GM21737 (cell line): ENCODE measurements at regions not wholly inside any gene's neighbourhood (a gene's known extent, or its start where the extent isn't known, plus 50 kb on each side); places are given as distances from the start of the nearest gene placed in this dataset.

ENCODE experiments used
- ATAC-seq: cut with Tn5 transposase; IDR thresholded peaks from one replicate; pipeline ENCODE4 v1.9.1; 2021; ENCODE audit warnings: mild to moderate bottlenecking, moderate library complexity; ENCODE audit not compliant: unreplicated experiment

DNA sequence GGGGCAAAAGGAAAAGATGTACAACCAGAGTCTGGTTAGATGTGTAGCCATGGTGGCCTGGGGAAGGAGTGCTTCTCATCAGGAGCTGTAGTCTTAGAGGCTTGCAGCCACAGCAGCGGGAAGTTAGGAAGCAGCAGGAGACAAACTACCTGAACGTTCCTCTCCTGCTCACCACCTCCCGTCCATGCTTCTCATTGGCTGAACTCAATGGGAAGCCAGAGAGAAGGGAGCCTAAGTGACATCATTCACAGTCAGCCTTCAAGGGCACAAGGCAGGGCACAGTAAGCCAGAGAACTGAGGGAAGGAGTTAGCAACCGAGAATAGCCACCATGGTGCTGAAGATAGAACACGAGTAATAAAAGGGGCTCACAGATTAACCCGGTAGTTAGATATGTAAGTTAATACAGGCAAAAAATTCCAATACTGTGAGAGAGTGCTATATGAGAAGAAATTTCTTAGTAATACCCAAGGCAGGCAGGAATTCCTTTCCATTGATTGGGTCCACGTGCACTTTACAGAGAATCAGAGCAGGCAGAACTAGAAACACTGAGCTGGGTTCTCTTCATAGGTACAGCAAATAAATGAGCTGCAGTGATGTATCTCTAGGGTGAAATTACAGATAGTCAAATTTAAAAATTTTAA, 391.5 kb upstream of the DACH1 start:
- ATAC-seq, result no peak

DNA sequence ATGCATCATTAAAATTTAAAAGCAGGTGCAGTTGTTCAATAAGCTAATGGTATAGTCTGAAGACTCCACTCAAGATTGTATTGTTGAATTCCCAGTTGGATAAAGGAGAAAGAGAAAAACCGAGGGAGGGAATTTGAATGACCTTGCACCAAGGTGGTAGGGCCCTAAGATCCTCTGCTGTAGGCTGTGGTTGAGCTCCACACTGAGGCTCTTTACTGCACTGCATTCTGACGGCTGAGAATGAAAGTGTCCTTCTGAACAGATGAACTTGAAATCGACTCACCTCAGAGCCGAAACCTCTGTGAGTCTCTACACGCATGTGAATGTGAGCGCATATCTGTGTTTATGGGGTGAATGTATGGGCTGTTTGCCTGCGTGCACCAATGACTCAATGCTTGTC, 388.9 kb upstream of the DACH1 start:
- ATAC-seq, result no peak

DNA sequence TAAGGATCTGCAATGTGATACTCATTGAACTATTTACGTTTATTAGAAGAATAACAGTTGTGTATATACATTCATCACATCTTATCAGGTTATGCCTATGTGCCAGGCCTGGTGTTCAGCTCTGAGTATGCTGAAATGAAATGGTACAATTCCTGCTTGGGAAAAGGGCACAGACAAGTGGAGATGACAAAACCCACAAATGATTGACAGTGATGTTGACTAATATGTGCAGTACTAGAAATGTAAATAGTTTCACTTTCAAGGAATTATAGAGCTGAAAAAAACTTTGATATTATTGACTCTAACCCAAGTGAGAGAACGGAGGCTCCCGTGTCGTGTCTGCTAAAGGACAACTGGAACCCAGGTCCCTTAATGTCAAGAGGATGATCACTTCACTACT, 386.8 kb upstream of the DACH1 start:
- no peak for ATAC-seq

DNA sequence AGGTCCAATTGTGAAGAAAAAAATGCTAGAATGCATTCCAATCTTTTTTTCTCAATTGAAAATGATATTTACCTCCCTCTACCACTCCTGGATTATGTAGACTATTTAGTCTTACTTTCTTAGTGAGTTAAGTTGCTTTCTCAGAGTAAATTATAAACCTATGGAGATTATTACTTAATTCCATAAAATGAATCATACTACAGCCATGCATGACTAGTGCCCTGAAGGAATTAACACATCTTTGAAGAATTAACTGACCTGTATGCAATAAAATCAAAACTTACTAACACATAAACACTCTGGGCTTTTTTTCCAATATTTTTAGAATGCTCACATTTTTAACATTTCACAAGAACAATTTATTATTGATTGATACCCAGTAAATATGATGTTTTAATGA, 379.4 kb upstream of the DACH1 start:
- ATAC-seq, result no peak

DNA sequence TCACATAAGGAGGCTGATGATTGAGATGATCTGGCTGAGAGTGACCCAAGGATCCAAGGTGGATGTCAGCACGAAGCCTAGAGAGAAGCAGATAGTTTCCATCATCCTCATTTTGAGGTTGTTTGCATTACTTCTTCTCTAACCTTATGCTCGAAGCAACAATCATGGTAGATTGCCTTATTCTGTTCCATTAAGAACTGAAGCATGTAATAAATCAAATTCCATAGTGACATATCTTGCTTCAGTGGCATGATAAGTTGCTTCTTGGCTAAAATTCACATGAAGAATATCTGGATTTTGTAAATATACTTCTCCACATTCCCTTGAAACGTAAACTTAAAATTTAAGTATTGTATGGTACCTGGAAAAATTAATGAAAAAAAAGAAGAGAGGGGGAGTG, 377.8 kb upstream of the DACH1 start:
- ATAC-seq, result no peak

DNA sequence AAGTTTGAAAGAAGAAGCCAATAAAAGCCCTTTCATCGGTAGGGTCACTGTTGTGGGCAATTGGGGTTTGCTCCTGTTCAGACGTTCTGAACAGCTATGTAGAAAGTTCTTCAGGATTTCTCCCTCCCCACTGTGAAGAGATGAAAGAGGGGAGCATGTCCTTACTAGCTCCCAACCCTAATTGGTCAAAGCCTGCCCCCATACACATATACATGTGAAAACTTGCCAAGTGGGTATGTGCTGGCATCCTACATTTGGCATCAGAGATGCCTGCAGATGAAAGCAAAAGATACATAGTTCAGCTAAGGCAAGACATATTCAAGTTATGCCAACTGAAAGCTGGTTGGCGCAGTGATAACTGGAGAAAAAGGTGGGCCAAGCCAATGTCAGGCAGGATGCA, 363.1 kb upstream of the DACH1 start:
- ATAC-seq, result no peak

DNA sequence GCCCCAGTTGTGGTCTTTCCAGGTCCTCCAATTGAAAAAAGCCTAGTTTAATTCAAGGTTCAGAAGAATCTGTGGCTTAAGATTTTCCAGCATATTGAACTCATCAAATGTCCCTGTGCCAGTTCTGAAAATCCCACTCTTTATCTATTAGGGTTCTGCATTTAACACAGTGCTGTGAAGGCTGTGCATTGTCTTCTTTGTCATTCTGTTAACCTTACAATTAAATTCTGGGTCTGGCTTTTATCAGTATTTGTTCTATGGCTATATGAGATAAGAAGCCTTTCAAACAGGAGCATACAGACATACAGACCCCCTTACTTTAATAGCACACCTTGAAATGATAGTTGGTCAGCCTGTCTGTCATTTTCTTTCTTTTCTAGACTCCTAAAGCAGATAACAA, 362.1 kb upstream of the DACH1 start:
- ATAC-seq, result no peak

DNA sequence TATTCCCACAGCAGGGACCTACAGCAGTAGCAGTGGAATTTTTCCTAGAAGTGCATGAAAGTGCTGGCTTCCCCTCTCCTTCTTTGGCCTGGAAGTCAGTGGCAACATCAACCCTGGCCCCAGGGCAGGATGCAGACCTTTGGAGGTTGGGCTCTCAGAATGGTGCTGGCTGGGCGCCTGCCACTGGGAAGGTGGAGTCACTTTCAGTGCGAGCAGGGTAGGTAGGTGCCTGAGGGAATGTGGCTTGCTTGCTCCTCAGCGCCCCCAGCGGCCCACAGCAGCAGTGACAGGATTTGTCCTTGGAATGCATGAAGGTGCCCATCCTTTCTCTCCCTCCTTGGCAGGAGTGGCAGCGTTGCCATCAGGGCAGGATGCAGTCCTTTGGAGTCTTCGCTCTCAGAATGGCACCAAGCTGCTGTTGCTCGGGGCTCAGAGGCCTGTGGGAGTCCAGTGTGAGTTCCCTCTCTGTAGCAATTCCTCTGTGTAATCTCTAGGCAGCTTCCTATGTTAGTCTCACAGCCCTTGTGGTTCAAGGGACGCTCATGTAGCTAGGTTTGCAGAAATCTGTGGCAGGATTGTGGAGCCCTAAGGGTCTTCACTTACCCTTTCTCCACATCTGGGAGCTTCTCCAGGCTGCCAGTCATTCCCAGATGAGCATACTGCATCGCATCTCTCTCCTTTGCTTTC, 354.4 kb upstream of the DACH1 start:
- ATAC-seq, result no peak

DNA sequence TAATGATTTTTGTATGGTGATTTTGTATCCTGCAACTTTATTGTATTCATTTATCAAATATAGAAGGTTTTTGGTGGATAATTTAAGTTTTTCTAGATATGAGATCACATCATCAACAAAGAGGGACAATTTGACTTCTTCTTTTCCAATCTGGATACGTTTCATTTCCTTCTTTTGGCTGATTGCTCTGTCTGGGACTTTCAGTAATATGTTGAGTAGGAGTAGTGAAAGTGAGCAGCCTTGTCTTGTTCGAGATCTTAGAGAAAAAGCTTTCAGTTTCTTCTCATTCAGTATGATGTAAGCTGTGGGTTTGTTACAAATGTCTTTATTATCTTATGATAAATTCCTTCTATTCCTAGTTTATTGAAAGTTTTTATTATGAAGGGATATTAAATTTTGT, 352.0 kb upstream of the DACH1 start:
- peak; percentile 53 for ATAC-seq

DNA sequence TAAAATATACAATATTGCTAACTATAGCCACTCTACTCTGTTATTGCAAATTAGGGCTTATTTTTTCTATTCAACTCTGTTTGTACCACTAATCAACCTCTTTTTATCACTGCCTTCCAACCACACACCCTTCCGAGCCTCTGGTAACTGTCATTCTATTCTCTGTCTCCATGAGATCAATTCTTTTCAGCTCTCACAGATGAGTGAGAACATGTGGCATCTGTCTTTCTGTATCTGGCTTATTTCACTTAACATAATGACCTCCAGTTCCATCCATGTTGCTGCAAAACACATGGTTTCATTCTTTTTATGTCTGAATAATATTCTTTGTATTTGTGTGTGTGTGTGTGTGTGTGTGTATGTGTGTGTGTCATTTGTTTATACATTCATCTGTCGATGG, 350.1 kb upstream of the DACH1 start:
- no peak for ATAC-seq

DNA sequence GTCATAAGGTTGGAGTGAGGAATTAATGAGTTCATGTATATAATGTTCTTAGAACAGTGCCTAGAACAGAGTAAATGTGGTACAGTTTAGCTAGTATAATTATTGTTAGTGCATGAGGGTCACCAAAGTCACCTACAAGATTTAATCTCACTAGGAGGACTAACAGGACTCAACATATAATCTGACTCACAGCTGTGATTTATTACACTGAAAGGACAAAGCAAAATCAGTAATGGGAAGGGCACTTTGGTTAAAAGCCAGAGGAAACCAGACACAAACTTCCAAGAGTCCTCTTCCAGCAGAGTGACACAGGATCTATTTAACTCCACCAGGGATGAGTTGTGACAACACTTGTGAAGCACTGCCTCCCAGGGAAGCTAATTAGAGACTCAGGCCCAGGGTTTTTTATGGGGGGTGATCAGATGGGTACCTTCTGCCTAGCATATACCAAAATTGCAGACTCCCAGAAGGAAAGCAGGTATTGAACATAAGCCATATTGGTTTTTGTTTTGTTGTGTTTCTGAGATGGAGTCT, 341.2 kb upstream of the DACH1 start:
- ATAC-seq, result no peak

DNA sequence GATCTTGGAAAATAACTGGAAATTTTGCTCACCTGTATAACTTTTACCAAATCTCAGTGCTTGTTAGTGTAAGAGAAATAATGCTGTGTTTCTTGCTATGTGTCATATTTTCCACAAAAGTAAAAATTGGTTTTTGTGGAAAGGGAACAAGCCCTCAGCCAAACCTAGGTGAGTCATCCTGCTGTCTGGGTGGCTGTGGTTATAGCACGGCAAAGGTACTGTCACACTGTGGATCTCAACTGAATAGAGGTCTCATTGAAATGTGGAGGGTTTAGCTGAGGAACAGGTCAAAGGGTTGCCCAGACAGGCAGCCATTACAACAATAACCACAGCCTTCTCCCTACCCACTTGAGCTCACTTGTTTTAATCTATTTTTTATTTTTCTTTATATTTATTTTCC, 338.8 kb upstream of the DACH1 start:
- ATAC-seq, result no peak

DNA sequence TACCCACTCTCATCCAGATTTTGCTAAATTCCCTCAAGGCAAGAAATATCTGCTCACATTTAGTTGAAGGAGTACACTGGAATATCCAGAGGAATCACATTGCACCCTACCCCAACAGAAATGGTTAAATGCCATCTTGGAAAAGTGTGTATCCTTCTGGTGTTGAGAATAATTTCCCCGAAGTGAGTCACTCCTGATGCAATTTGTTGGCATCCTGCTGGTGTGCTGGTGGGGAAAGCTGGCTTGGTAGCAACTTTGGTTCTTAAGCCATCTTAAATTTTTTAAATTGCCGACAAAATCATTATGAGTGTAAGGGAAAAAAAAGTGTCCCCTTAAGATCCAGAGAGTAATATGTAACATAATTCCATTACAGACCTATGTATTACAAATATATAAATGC, 337.3 kb upstream of the DACH1 start:
- no peak for ATAC-seq

DNA sequence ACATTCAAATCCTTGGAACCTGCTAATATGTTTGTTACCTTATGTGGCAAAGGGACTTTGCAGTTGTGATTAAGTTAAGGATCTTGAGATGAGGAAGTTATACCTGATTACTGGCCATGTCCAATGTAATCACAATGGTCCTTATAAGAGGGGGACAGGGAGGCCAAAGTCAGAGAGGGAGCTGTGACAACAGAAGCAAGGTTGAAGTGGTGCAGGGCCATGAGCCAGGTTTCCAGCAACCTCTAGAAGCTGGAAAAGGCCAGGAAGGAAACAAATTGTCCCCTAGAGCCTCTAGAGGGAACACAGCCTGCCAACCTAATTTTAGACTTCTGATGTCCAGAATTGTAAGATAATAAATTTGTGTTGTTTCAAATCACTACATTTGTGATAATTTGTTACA, 334.7 kb upstream of the DACH1 start:
- ATAC-seq, result no peak

DNA sequence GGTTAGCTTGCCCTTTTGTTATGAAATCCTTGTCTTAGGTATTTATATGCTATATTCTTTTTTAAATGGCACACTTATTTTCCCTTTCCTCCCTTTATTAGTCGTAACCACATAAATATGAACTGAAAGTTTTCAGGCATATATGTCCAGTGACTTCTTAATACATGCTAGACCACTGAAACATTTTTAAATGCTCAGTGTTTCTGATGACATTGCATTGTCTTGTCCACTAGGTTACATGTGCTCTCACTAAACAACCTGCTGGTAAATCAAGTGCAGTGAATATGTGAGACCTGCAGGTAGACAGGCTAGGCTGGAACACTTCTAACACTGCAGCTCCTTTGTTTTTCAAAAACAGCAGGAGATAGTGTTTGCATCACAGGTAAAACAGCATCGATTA, 332.6 kb upstream of the DACH1 start:
- ATAC-seq, result no peak

DNA sequence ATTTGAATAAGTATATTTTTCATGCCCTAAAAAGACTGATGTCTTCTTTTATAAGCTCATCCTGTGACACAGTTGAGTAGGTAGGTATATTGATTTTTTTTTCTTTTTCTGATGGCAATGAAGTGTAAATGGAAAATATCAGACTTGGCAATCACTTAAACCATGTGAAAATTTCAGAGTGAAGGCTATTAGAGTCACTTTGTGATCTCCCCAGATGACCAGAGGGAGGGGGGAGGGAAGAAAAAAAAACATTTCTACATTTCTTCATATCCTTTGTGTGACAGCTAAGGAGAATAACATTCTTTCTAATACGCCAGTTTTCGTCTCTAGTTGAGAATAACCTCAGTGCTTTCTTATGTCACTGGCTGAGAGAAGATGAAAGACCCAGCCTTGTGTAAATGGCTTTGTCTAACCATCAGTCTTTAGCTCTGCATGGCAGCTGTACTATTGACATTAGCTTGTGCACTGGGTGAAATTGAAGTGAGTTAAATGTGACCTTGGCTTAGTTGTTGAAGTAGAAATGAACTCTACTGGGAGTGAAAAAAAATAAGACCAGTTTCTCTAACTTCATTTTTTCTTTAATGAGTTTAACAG, 332.1 kb upstream of the DACH1 start:
- no peak for ATAC-seq

DNA sequence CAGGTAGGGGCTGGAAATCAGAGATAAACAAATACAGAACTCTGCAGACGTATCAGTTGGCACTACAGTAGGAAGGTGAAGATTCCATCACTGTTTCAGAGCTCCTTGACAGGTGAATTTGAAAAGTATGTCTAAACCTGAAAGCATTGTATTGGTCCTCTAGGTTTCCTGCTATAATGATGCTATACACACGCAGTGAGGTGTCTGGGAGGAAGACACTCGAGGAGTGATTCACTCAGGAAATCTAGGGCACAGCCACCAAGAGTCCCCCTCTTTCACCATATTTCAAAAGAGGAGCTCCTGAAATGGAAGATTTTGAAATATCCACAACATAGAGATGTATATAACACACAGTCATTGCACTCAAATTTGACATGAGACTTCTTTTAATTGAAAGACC, 331.0 kb upstream of the DACH1 start:
- no peak for ATAC-seq

DNA sequence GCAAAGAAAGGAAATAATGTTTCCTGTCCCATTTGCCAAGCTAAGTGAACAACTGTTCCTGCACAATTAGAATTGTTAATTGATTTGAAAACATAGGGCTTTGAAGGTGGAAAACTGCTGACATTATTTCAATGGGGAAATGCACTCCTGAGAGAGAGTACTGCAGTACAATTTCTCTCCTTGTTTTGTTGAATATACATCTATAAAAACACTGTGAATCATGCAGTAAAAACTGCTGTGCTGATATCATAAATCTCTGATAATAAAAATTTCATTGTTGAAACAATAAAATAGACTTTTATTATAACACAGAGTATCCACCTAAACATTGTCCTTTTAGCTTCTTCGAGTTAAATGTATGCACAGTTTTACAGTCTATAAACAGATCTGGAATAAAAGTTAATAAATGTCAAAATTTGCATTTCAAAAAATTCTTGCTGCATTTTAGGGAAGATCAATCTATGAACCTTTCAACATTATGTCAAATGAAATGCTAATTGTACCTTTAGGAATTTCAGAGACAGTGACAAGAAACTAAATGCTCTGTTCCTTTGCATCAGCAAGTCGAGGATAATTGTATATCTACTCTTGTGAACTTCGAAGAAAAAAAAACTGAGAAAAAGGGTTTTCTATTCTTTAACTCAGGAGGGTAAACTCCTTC, 328.2 kb upstream of the DACH1 start:
- ATAC-seq, result no peak

DNA sequence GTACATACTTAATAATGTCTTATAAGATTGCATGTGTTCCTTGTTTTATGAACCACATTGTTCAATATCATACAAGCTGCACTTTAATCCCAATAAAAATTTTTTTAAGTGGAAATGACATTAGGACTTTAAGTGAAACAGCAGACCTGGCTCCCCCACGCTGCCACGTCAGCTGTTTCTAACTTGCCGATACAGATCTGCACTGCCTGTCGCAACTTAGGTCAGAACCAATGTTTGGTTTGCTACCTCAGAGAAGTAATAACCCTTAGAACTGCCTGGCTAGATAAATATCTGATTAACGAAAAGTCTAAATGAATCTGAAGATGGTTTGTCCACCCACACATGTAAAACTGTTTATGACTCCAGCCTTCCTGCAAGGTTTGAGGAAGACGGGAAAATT, 327.5 kb upstream of the DACH1 start:
- no peak for ATAC-seq

DNA sequence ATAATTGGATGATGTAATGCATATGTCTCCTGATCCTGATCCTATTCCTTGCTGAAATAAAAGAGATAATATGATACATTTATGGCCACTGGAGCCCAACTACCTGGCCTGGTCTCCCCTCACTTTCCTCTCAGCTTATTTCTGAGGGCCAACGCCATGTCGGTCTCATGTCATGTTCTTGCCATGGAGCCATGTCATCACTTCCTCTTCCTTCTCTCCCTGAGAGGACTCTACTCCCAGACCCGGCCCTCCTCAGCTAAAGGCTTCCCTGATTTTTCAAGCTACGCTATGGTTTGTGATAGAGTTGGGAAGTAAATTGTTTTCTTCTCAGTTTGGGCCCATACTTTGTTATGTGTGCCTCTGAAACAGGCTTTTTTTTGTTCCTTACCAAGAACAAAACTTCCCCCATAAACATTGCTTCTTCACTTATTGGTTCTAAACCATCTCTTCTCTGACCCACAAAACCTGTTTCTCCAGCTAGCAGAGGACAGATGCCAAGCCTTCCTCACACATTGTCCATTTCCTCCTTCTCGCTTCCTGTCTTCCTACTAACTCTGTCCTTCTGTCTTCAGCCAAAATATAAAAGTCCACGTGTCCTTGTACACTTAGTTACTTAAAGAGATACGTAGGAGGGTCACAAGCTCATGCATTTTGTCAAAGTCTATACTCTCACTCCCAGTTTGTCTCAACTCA, 319.9 kb upstream of the DACH1 start:
- ATAC-seq, result no peak

DNA sequence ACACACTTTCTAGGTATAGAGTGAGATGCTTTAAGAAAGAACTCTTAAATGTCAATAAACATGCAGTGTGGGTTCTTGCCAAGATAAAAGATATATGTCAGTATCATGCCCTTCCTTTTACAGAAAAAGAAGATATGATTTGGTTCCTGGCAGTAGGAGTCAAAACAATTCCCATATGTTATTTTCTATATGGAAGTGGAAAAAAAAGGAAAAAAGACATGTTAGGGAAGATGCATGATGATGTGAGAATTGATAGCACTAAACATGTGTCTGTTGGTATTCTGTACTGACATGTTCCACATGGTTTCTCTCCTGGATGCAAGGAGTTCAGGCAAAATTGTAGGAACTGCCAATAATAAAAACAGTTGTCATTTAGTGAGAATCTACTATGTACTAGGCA, 318.8 kb upstream of the DACH1 start:
- ATAC-seq, result no peak
